IMR-90 (cell line): ENCODE measurements at regions not wholly inside any gene's neighbourhood (a gene's known extent, or its start where the extent isn't known, plus 50 kb on each side); places are given as distances from the start of the nearest gene placed in this dataset.

Source experiments
- ATAC-seq: fragments of 200-7000 bp; cut with Tn5 transposase; 2 replicates; pipeline ENCODE4 v1.9.1; 2020; ENCODE audit warnings: low read depth, mild to moderate bottlenecking, moderate library complexity
- BruUV-seq: library from RNA; stranded (reverse); fragments of 400-500 nt; replicated peaks from 2 replicates; lab custom pipeline; 2021; lab: Mats Ljungman, UMichigan
- CTCF ChIA-PET: fragments of 300-600 bp; formaldehyde crosslinking; extraction: SDS; loops from one replicate; lab custom pipeline; 2021; ENCODE audit warnings: antibody characterized with exemption; lab: Yijun Ruan, JAX
- POLR2A ChIA-PET: fragments of 300-600 bp; sonication (Branson Sonifier 250); formaldehyde crosslinking; loops from one replicate; lab custom pipeline; 2022; ENCODE audit warnings: antibody characterized with exemption; ENCODE audit not compliant: unreplicated experiment; lab: Charles Lee
- DNase-seq: peaks from one replicate; pipeline ENCODE4 v3.0.0; 2013
- H2AFZ ChIP-seq: replicated peaks from 2 replicates; pipeline ENCODE3; 2013; ENCODE audit warnings: low read length, mild to moderate bottlenecking; ENCODE audit not compliant: poor library complexity
- H2AK5ac ChIP-seq: 2 replicates; pipeline ENCODE4 v1.6.1; 2013; ENCODE audit warnings: low read depth, low read length, inconsistent platforms
- H2AK9ac ChIP-seq: replicated peaks from 2 replicates; pipeline ENCODE3; 2013; ENCODE audit warnings: mild to moderate bottlenecking, low read depth, low read length, moderate library complexity; ENCODE audit not compliant: poor library complexity
- H2BK120ac ChIP-seq: 2 replicates; pipeline ENCODE4 v1.6.1; 2013; ENCODE audit warnings: low read depth, low read length, inconsistent platforms
- H2BK15ac ChIP-seq: 3 replicates; pipeline ENCODE4 v1.6.1; 2013; ENCODE audit warnings: low read depth, low read length, inconsistent platforms
- H2BK20ac ChIP-seq: 2 replicates; pipeline ENCODE4 v1.6.1; 2013; ENCODE audit warnings: low read depth, mild to moderate bottlenecking, inconsistent platforms, low read length, moderate library complexity
- H2BK5ac ChIP-seq: 2 replicates; pipeline ENCODE4 v1.6.1; 2013; ENCODE audit warnings: mild to moderate bottlenecking, low read depth, low read length, inconsistent platforms; ENCODE audit not compliant: poor library complexity, severe bottlenecking
- H3K14ac ChIP-seq: replicated peaks from 2 replicates; pipeline ENCODE4 v1.6.1; 2013; ENCODE audit warnings: low read depth, low read length, inconsistent platforms
- H3K18ac ChIP-seq: 2 replicates; pipeline ENCODE4 v1.6.1; 2013; ENCODE audit warnings: low read depth, low read length, control low read depth
- H3K23ac ChIP-seq: 2 replicates; pipeline ENCODE4 v1.6.1; 2013; ENCODE audit warnings: low read depth, low read length, inconsistent platforms
- H3K27ac ChIP-seq: 2 replicates; pipeline ENCODE4 v1.5.1; 2013; ENCODE audit warnings: mild to moderate bottlenecking, control low read depth, low read length; ENCODE audit not compliant: insufficient read depth
- H3K27me3 ChIP-seq: 2 replicates; pipeline ENCODE4 v1.6.1; 2013; ENCODE audit warnings: low read length; ENCODE audit not compliant: control insufficient read depth, insufficient read depth
- H3K36me3 ChIP-seq: 2 replicates; pipeline ENCODE4 v1.6.1; 2013; ENCODE audit warnings: low read length, mixed read lengths; ENCODE audit not compliant: control insufficient read depth, insufficient read depth
- H3K4ac ChIP-seq: 2 replicates; pipeline ENCODE4 v1.6.1; 2013; ENCODE audit warnings: low read depth, low read length, inconsistent platforms
- H3K4me1 ChIP-seq: 2 replicates; pipeline ENCODE4 v1.6.1; 2013; ENCODE audit warnings: low read length, mixed read lengths; ENCODE audit not compliant: control insufficient read depth, insufficient read depth
- H3K4me2 ChIP-seq: 2 replicates; pipeline ENCODE4 v1.6.1; 2013; ENCODE audit warnings: low read depth, mild to moderate bottlenecking, control low read depth, low read length, moderate library complexity
- H3K4me3 ChIP-seq: 2 replicates; pipeline ENCODE4 v1.5.1; 2013; ENCODE audit warnings: low read depth, mild to moderate bottlenecking, control low read depth, low read length, moderate library complexity; ENCODE audit not compliant: insufficient read depth
- H3K56ac ChIP-seq: 2 replicates; pipeline ENCODE4 v1.6.1; 2013; ENCODE audit warnings: low read length, inconsistent platforms; ENCODE audit not compliant: insufficient read depth; ENCODE audit errors: extremely low read depth
- H3K79me1 ChIP-seq, 2 experiments: 2 replicates each; pipeline ENCODE4 v1.6.1; 2013; ENCODE audit warnings: low read length in 2 of 2, inconsistent platforms in 1 of 2, low read depth in 1 of 2
- H3K9ac ChIP-seq: 2 replicates; pipeline ENCODE4 v1.6.1; 2013; ENCODE audit warnings: low read depth, low read length, control low read depth
- H3K9me1 ChIP-seq: 2 replicates; pipeline ENCODE4 v1.6.1; 2013; ENCODE audit warnings: low read length, inconsistent platforms; ENCODE audit not compliant: insufficient read depth
- H3K9me3 ChIP-seq: 2 replicates; pipeline ENCODE4 v1.6.1; 2013; ENCODE audit warnings: low read length; ENCODE audit not compliant: control insufficient read depth, insufficient read depth
- H4K20me1 ChIP-seq: 2 replicates; pipeline ENCODE4 v1.6.1; 2013; ENCODE audit warnings: low read length, inconsistent platforms; ENCODE audit not compliant: insufficient read depth
- H4K5ac ChIP-seq: 2 replicates; pipeline ENCODE4 v1.6.1; 2013; ENCODE audit warnings: mild to moderate bottlenecking, low read depth, low read length, control low read depth
- H4K8ac ChIP-seq, 2 experiments: 2 replicates each; pipeline ENCODE4 v1.6.1; 2013; ENCODE audit warnings: low read depth in 2 of 2, low read length in 2 of 2, control low read depth in 1 of 2, inconsistent platforms in 1 of 2
- H4K91ac ChIP-seq: 2 replicates; pipeline ENCODE4 v1.6.1; 2013; ENCODE audit warnings: low read depth, low read length, inconsistent platforms; ENCODE audit not compliant: insufficient read depth
- BHLHE40 ChIP-seq: fragments of 150-350 bp; IDR thresholded peaks from 2 replicates; pipeline ENCODE4 v1.6.1; 2016; ENCODE audit warnings: mild to moderate bottlenecking, low read depth, low read length
- CEBPB ChIP-seq: IDR thresholded peaks from 2 replicates; pipeline ENCODE4 v1.6.1; 2012; ENCODE audit warnings: low read depth, low read length, improper control_type of control experiment
- CHD1 ChIP-seq: IDR thresholded peaks from 2 replicates; pipeline ENCODE4 v1.6.1; 2012; ENCODE audit warnings: low read depth, low read length, improper control_type of control experiment
- FOS ChIP-seq: fragments of 150-350 bp; IDR thresholded peaks from 2 replicates; pipeline ENCODE4 v1.6.1; 2016; ENCODE audit warnings: low read depth, low read length
- MAFK ChIP-seq: IDR thresholded peaks from 2 replicates; pipeline ENCODE4 v1.6.1; 2012; ENCODE audit warnings: low read depth, low read length, improper control_type of control experiment
- MAZ ChIP-seq: IDR thresholded peaks from 2 replicates; pipeline ENCODE4 v1.6.1; 2012; ENCODE audit warnings: low read depth, mild to moderate bottlenecking, low read length, improper control_type of control experiment, moderate library complexity, borderline replicate concordance
- NFE2L2 ChIP-seq: fragments of 150-350 bp; IDR thresholded peaks from 2 replicates; pipeline ENCODE4 v1.6.1; 2016; ENCODE audit warnings: low read depth, mild to moderate bottlenecking, low read length
- POLR2A ChIP-seq: IDR thresholded peaks from 2 replicates; pipeline ENCODE4 v1.6.1; 2012; ENCODE audit warnings: mild to moderate bottlenecking, low read depth, low read length
- RAD21 ChIP-seq: IDR thresholded peaks from 2 replicates; pipeline ENCODE4 v1.6.1; 2012; ENCODE audit warnings: low read length, improper control_type of control experiment
- RCOR1 ChIP-seq: IDR thresholded peaks from 2 replicates; pipeline ENCODE4 v1.6.1; 2012; ENCODE audit warnings: mild to moderate bottlenecking, low read length, improper control_type of control experiment; ENCODE audit not compliant: insufficient replicate concordance
- SMC3 ChIP-seq: fragments of 150-350 bp; IDR thresholded peaks from 2 replicates; pipeline ENCODE4 v1.6.1; 2016; ENCODE audit warnings: low read depth, mild to moderate bottlenecking, antibody characterized with exemption, low read length, moderate library complexity
- WGBS, 2 experiments: methylation state at CpG; one replicate each; pipeline versions ENCODE4 v1.1.5 to v1.1.7; 2013; ENCODE audit warnings: missing lambda C conversion rate in 2 of 2; ENCODE audit not compliant: insufficient read length in 1 of 2; ENCODE audit errors: extremely low coverage in 2 of 2; 5-methylcytosine and 5-hydroxymethylcytosine counted together
- dilution Hi-C: fragments of 300-500 bp; cut with HindIII; formaldehyde crosslinking; loops from one replicate; pipeline ENCODE4 v1.14.3; 2018; ENCODE audit warnings: low sequenced_read_pairs; ENCODE audit not compliant: unreplicated experiment
- in situ Hi-C: fragments of 300-500 bp; cut with MboI; formaldehyde crosslinking; loops from 3 replicates; pipeline ENCODE4 v1.14.3; 2019; ENCODE audit warnings: low sequenced_read_pairs, inconsistent platforms, mixed read lengths
- intact Hi-C: fragments of 100-400 bp; cut with micrococcal nuclease; formaldehyde crosslinking; loops from 2 replicates; pipeline ENCODE4 v1.10.0; 2022
- TF ChIP-seq, protein P1 (sequence below): conservative IDR thresholded peaks from 2 replicates; pipeline ENCODE4 v1.5.1; 2012; ENCODE audit warnings: mild to moderate bottlenecking, low read depth, low read length, improper control_type of control experiment
- TF ChIP-seq, protein P2 (sequence below): fragments of 150-350 bp; IDR thresholded peaks from 2 replicates; pipeline ENCODE4 v1.6.1; 2016; ENCODE audit warnings: low read depth, mild to moderate bottlenecking, low read length, moderate library complexity, borderline replicate concordance
- TF ChIP-seq, protein P3 (sequence below): fragments of 150-350 bp; IDR thresholded peaks from 2 replicates; pipeline ENCODE4 v1.6.1; 2017; ENCODE audit warnings: mild to moderate bottlenecking, antibody characterized with exemption, low read length, low read depth

DNA sequence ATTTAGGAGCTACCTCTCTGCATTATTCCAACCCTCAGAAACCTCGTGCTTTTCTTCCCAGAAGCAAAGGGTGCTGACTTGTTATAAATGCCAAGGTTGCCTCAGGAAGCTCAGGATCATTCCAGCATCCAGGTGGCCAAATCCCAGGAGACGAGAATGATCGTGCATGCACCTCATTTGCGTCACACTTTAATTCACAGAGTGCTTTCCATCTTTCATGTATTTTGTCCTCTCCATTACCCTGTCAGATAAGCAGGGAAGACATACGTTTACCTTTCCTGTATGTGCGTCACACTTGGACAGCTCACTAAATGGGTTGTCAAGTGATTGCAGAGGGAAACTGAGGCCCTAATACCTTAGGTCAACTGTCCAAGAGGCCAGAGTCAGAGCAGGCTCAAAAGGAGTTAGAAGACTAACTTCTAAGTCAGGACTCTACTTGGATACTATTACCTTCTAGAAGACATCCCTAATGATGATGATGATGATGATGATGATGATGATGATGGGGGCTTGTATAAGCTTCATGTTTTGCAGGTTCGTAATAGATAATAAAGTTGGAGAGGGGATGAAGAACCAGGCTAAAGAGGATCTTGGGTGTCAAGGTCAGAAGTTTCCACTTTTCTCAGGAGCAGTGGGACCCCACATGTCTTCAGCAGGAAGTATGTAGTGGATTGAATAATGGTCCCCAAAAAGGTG is 150.6 kb upstream of the TNRC6C start:
- ChIA-PET POLR2A (no interaction called here), CTCF (no interaction called here)
- H3K4me3 ChIP-seq, result no peak overlapping the region
- no peaks in the 10 kb centered on the region for H3K9me3 ChIP-seq
- no peak overlapping the region for H3K4ac ChIP-seq
- no peak overlapping the region for H2AK5ac ChIP-seq
- ATAC-seq (no peak), DNase-seq (no peak)
- TF ChIP-seq MAZ (no peak), CEBPB (no peak), MAFK (no peak), SMC3 (no peak), BHLHE40 (no peak), NFE2L2 (no peak), FOS (no peak), RCOR1 (no peak), POLR2A (no peak), CHD1 (no peak), RAD21 (no peak)
- TF ChIP-seq, protein P1, sequence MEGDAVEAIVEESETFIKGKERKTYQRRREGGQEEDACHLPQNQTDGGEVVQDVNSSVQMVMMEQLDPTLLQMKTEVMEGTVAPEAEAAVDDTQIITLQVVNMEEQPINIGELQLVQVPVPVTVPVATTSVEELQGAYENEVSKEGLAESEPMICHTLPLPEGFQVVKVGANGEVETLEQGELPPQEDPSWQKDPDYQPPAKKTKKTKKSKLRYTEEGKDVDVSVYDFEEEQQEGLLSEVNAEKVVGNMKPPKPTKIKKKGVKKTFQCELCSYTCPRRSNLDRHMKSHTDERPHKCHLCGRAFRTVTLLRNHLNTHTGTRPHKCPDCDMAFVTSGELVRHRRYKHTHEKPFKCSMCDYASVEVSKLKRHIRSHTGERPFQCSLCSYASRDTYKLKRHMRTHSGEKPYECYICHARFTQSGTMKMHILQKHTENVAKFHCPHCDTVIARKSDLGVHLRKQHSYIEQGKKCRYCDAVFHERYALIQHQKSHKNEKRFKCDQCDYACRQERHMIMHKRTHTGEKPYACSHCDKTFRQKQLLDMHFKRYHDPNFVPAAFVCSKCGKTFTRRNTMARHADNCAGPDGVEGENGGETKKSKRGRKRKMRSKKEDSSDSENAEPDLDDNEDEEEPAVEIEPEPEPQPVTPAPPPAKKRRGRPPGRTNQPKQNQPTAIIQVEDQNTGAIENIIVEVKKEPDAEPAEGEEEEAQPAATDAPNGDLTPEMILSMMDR, result no peak
- TF ChIP-seq, protein P2, sequence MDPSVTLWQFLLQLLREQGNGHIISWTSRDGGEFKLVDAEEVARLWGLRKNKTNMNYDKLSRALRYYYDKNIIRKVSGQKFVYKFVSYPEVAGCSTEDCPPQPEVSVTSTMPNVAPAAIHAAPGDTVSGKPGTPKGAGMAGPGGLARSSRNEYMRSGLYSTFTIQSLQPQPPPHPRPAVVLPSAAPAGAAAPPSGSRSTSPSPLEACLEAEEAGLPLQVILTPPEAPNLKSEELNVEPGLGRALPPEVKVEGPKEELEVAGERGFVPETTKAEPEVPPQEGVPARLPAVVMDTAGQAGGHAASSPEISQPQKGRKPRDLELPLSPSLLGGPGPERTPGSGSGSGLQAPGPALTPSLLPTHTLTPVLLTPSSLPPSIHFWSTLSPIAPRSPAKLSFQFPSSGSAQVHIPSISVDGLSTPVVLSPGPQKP, result no peak
- TF ChIP-seq, protein P3, sequence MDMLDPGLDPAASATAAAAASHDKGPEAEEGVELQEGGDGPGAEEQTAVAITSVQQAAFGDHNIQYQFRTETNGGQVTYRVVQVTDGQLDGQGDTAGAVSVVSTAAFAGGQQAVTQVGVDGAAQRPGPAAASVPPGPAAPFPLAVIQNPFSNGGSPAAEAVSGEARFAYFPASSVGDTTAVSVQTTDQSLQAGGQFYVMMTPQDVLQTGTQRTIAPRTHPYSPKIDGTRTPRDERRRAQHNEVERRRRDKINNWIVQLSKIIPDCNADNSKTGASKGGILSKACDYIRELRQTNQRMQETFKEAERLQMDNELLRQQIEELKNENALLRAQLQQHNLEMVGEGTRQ, result no peak
- peaks cover 2% of the 10 kb centered on the region; the same call in 1 of the 2 replicates for H3K4me1 ChIP-seq
- H3K27ac ChIP-seq, result no peak overlapping the region
- H2AK9ac ChIP-seq, result no peak overlapping the region
- H3K36me3 ChIP-seq, result no peaks in the 10 kb centered on the region
- intact Hi-C loops (no loop called here), dilution Hi-C loops (no loop called here), in situ Hi-C loops (no loop called here)
- no peak overlapping the region for H2AFZ ChIP-seq
- H3K18ac ChIP-seq, result no peak overlapping the region
- no peak overlapping the region for H2BK120ac ChIP-seq
- H2BK5ac ChIP-seq, result no peak overlapping the region
- H3K79me1 ChIP-seq, result no peaks in the 10 kb centered on the region
- H3K4me2 ChIP-seq, result no peak overlapping the region
- no peak overlapping the region for H2BK15ac ChIP-seq
- no peak overlapping the region for H4K91ac ChIP-seq
- peaks cover 24% of the 10 kb centered on the region for H3K27me3 ChIP-seq
- BruUV-seq, result no TSS peak
- H3K14ac ChIP-seq, result no peak overlapping the region
- no CpG with 5 or more reads among the region's 7 CpGs for WGBS, 2 experiments
- H3K9me1 ChIP-seq, result 0 out of 2 replicates have a peak, but pooled peaks cover 2% of the 10 kb centered on the region
- H3K23ac ChIP-seq, result no peak overlapping the region
- no peak overlapping the region for H4K8ac ChIP-seq
- no peak overlapping the region for H3K9ac ChIP-seq
- no peak overlapping the region for H3K56ac ChIP-seq
- H2BK20ac ChIP-seq, result no peak overlapping the region
- H4K20me1 ChIP-seq, result no peaks in the 10 kb centered on the region
- H4K5ac ChIP-seq, result no peak overlapping the region
